ENCODE measurements at regions not wholly inside any gene's neighbourhood (a gene's known extent, or its start where the extent isn't known, plus 50 kb on each side); places are given as distances from the start of the nearest gene placed in this dataset.

DNA sequence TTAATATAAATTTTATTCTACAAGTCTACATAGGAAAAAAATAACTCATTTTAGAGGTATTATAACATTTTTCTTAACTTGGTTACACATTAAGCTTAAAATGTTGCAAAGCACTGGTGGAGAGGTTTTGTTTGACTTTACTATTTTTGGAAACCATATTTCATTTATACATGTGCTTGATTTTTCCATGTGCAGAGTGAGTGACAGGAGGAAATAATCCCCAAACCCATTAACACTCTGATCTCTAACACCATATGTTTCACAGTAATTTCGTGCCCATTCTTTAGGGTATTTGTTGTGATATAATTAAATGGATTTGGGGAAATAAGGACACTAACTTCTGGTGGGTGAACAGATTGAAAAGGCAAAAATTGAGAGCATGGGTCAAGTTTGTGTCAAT is 2124.4 kb upstream of the PCDH20 start:
- no peaks in the 10 kb centered on the region for H3K9me2 ChIP-seq (ENCODE audit: insufficient read depth)
- no peaks in the 10 kb centered on the region for H3K9me3 ChIP-seq (ENCODE audit: control insufficient read depth in 1 of 2, insufficient read depth in 1 of 2, low read depth in 1 of 2, low read length in 2 of 2)
- no TSS peak for BruUV-seq (replicated peaks)
- no peak for TF ChIP-seq FOSL1 (IDR thresholded peaks at IDR 0.05; ENCODE audit: low read depth)
- no peak for TF ChIP-seq POLR2A (IDR thresholded peaks at IDR 0.05; ENCODE audit: borderline replicate concordance, extremely low read depth, insufficient read depth, insufficient read length)
- TF ChIP-seq SP1 (IDR thresholded peaks at IDR 0.05; ENCODE audit: low read depth) = no peak
- no peak for TF ChIP-seq ELF1 (IDR thresholded peaks at IDR 0.05; ENCODE audit: borderline replicate concordance, low read depth)
- TF ChIP-seq CBX3 (IDR thresholded peaks at IDR 0.05; ENCODE audit: low read depth) = no peak
- no peak for TF ChIP-seq CEBPB (IDR thresholded peaks at IDR 0.05; ENCODE audit: low read depth)
- CTCF ChIA-PET = no interaction called here
- no peak for DNase-seq (ENCODE audit: low read depth, low spot score)
- no peaks in the 10 kb centered on the region for H3K4me1 ChIP-seq (ENCODE audit: control insufficient read depth in 1 of 2, insufficient read depth in 2 of 2, low read length in 2 of 2)
- H4K20me1 ChIP-seq (ENCODE audit: insufficient read depth) = no peaks in the 10 kb centered on the region
- no peak for ATAC-seq
- no peak overlapping the region for H3K4me3 ChIP-seq (replicated peaks in 1 of 2; ENCODE audit: low read depth in 1 of 2, low read length in 2 of 2)
- H3K4me2 ChIP-seq (ENCODE audit: low read length) = no peak overlapping the region
- no peak overlapping the region for H2AFZ ChIP-seq (ENCODE audit: low read depth, low read length, poor library complexity, severe bottlenecking)
- POLR2A ChIA-PET = no interaction called here
- intact Hi-C loops (cut with micrococcal nuclease) = no loop called here
- no peak overlapping the region for H3K9ac ChIP-seq (ENCODE audit: low read length)
- RAD21 ChIA-PET (ENCODE audit: low non-redundant PET in 1 of 2, low total read pairs in 2 of 2, uncharacterized antibody in 2 of 2, unreplicated experiment in 2 of 2) = no interaction called here
- no peaks in the 10 kb centered on the region for H3K36me3 ChIP-seq (ENCODE audit: control insufficient read depth in 1 of 2, insufficient read depth in 2 of 2, low read length in 2 of 2)
- H3K27ac ChIP-seq (ENCODE audit: low read depth, low read length) = no peak overlapping the region
- no peaks in the 10 kb centered on the region for H3K27me3 ChIP-seq (ENCODE audit: insufficient read depth, low read length)
- no peaks in the 10 kb centered on the region for H3K79me2 ChIP-seq (ENCODE audit: insufficient read depth, low read length)

DNA sequence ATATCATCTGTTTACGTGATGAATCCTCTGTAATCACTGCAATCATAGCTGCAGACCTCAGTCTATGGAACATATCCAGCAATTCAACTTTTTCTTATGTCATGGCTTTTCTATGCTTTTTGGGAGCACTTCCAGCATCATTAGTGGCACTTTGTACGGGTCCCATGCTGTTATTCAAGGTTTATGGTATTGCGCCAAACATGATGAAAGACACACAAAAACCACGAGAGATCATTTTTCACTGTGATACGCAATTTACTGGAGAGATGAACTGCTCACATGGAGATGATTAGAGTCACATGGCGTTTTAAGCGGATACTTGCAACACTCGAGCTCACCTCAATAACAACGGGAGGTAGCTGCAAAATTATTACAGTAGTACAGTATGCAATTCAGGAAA is 2101.7 kb upstream of the PCDH20 start:
- no peak overlapping the region for H2AFZ ChIP-seq (ENCODE audit: low read depth, low read length, poor library complexity, severe bottlenecking)
- no peaks in the 10 kb centered on the region for H3K79me2 ChIP-seq (ENCODE audit: insufficient read depth, low read length)
- DNase-seq (ENCODE audit: low read depth, low spot score) = no peak
- no peaks in the 10 kb centered on the region for H3K9me2 ChIP-seq (ENCODE audit: insufficient read depth)
- H3K27ac ChIP-seq (ENCODE audit: low read depth, low read length) = no peak overlapping the region
- no peaks in the 10 kb centered on the region for H3K9me3 ChIP-seq (ENCODE audit: control insufficient read depth in 1 of 2, insufficient read depth in 1 of 2, low read depth in 1 of 2, low read length in 2 of 2)
- H3K9ac ChIP-seq (ENCODE audit: low read length) = no peak overlapping the region
- ChIA-PET RAD21 (ENCODE audit: low non-redundant PET in 1 of 2, low total read pairs in 2 of 2, uncharacterized antibody in 2 of 2, unreplicated experiment in 2 of 2) (no interaction called here), POLR2A (no interaction called here), CTCF (no interaction called here)
- H3K4me3 ChIP-seq (replicated peaks in 1 of 2; ENCODE audit: low read depth in 1 of 2, low read length in 2 of 2) = no peak overlapping the region
- no peaks in the 10 kb centered on the region for H4K20me1 ChIP-seq (ENCODE audit: insufficient read depth)
- no peaks in the 10 kb centered on the region for H3K4me1 ChIP-seq (ENCODE audit: control insufficient read depth in 1 of 2, insufficient read depth in 2 of 2, low read length in 2 of 2)
- intact Hi-C loops (cut with micrococcal nuclease) = no loop called here
- H3K36me3 ChIP-seq (ENCODE audit: control insufficient read depth in 1 of 2, insufficient read depth in 2 of 2, low read length in 2 of 2) = no peaks in the 10 kb centered on the region
- ATAC-seq = no peak
- no TSS peak for BruUV-seq (replicated peaks)
- no peak overlapping the region for H3K4me2 ChIP-seq (ENCODE audit: low read length)
- no peaks in the 10 kb centered on the region for H3K27me3 ChIP-seq (ENCODE audit: insufficient read depth, low read length)
- TF ChIP-seq TCF7L2 (IDR thresholded peaks at IDR 0.05; ENCODE audit: borderline replicate concordance, extremely low read depth, insufficient read depth, insufficient read length) = peak; percentile 16
- no peak for TF ChIP-seq SP1 (IDR thresholded peaks at IDR 0.05; ENCODE audit: low read depth)
- no peak for TF ChIP-seq JUND (IDR thresholded peaks at IDR 0.05)

All from HCT116 (cell line).